MM.1S (cell line): ENCODE measurements at regions not wholly inside any gene's neighbourhood (a gene's known extent, or its start where the extent isn't known, plus 50 kb on each side); places are given as distances from the start of the nearest gene placed in this dataset.

ENCODE experiments used
- DNase-seq: peaks from one replicate; pipeline ENCODE4 v3.0.0-alpha.2; 2015
- H2AFZ ChIP-seq: fragments of 300-600 bp; sonication (generic); 2 replicates; pipeline ENCODE4 v1.6.0; 2016; ENCODE audit warnings: antibody characterized with exemption, low read length
- H3F3A ChIP-seq: fragments of 300-600 bp; sonication (generic); 2 replicates; pipeline ENCODE4 v1.6.1; 2016; ENCODE audit warnings: mild to moderate bottlenecking, antibody characterized with exemption, low read length, moderate library complexity, mixed read lengths; ENCODE audit not compliant: insufficient read depth
- H3K27ac ChIP-seq: fragments of 300-600 bp; sonication (generic); 2 replicates; pipeline ENCODE4 v1.5.1; 2016; ENCODE audit warnings: mild to moderate bottlenecking, low read length
- H3K27me3 ChIP-seq: fragments of 300-600 bp; sonication (generic); replicated peaks from 2 replicates; pipeline ENCODE4 v1.6.0; 2016; ENCODE audit warnings: low read length; ENCODE audit not compliant: insufficient read depth
- H3K36me3 ChIP-seq: fragments of 300-600 bp; sonication (generic); replicated peaks from 2 replicates; pipeline ENCODE4 v1.6.1; 2016; ENCODE audit warnings: mild to moderate bottlenecking, low read length, mixed read lengths; ENCODE audit not compliant: insufficient read depth
- H3K4me1 ChIP-seq: fragments of 300-600 bp; sonication (generic); 2 replicates; pipeline ENCODE4 v1.6.1; 2016; ENCODE audit warnings: low read length, mixed read lengths
- H3K4me2 ChIP-seq: fragments of 300-600 bp; sonication (generic); 2 replicates; pipeline ENCODE4 v1.6.0; 2016; ENCODE audit warnings: low read depth, low read length
- H3K4me3 ChIP-seq: fragments of 300-600 bp; sonication (generic); 2 replicates; pipeline ENCODE4 v1.5.1; 2016; ENCODE audit warnings: low read length, mixed read lengths
- H3K79me2 ChIP-seq: fragments of 300-600 bp; sonication (generic); 2 replicates; pipeline ENCODE4 v1.6.1; 2016; ENCODE audit warnings: mixed run types, low read length, mixed read lengths
- H3K9ac ChIP-seq: fragments of 300-600 bp; sonication (generic); 2 replicates; pipeline ENCODE4 v1.6.1; 2016; ENCODE audit warnings: low read length, mixed read lengths
- H3K9me2 ChIP-seq: fragments of 300-600 bp; sonication (generic); replicated peaks from 2 replicates; pipeline ENCODE4 v1.6.1; 2016; ENCODE audit warnings: mild to moderate bottlenecking, low read length, mixed read lengths; ENCODE audit not compliant: insufficient read depth
- H3K9me3 ChIP-seq: fragments of 300-600 bp; sonication (generic); replicated peaks from 2 replicates; pipeline ENCODE4 v1.6.1; 2016; ENCODE audit warnings: mild to moderate bottlenecking, low read length, mixed read lengths; ENCODE audit not compliant: insufficient read depth
- H4K20me1 ChIP-seq: fragments of 300-600 bp; sonication (generic); 2 replicates; pipeline ENCODE4 v1.6.1; 2016; ENCODE audit warnings: mild to moderate bottlenecking, low read length, moderate library complexity, mixed read lengths; ENCODE audit not compliant: insufficient read depth
- EZH2 ChIP-seq: fragments of 300-600 bp; sonication (generic); optimal IDR thresholded peaks from 2 replicates; pipeline ENCODE3; 2017; ENCODE audit warnings: low read depth, mild to moderate bottlenecking, antibody characterized with exemption, low read length, mixed read lengths
- EZH2phosphoT487 ChIP-seq: fragments of 300-600 bp; sonication (generic); IDR thresholded peaks from 2 replicates; pipeline ENCODE4 v1.6.1; 2018; ENCODE audit warnings: antibody characterized with exemption, low read length
- TF ChIP-seq, protein P1 (sequence below): fragments of 300-600 bp; sonication (generic); IDR thresholded peaks from 2 replicates; pipeline ENCODE4 v1.5.1; 2016; ENCODE audit warnings: antibody characterized with exemption, low read length, mixed read lengths

DNA sequence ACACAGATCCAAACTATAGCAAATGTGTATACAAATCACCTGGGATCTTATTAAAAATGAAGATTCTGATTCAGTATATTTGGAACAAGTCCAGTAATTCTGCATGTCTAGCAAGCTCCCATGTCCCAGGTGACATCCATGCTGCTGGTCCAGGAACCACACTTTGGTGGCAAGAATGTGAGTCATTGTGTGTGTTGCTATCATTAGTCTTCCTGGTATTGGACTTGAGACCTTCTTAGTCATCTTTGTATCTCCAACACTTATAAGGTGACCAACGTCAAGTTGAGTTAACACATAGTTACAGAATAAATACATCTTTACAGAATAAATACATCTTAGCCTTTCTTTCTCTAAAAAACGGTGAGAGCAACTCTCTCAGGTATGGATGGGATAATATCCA, 107.9 kb upstream of the NDUFV2 start:
- H3K4me1 ChIP-seq: no peaks in the 10 kb centered on the region
- no peaks in the 10 kb centered on the region for H3K27me3 ChIP-seq
- no peaks in the 10 kb centered on the region for H3K79me2 ChIP-seq
- H3F3A ChIP-seq: no peaks in the 10 kb centered on the region
- TF ChIP-seq EZH2: no peak
- no peaks in the 10 kb centered on the region for H3K9me3 ChIP-seq
- H3K4me3 ChIP-seq: no peak overlapping the region
- H3K36me3 ChIP-seq: no peaks in the 10 kb centered on the region
- no peak overlapping the region for H3K9ac ChIP-seq
- no peaks in the 10 kb centered on the region for H4K20me1 ChIP-seq
- H3K9me2 ChIP-seq: no peaks in the 10 kb centered on the region
- DNase-seq: no peak
- no peak overlapping the region for H3K27ac ChIP-seq
- no peak overlapping the region for H2AFZ ChIP-seq
- H3K4me2 ChIP-seq: no peak overlapping the region

DNA sequence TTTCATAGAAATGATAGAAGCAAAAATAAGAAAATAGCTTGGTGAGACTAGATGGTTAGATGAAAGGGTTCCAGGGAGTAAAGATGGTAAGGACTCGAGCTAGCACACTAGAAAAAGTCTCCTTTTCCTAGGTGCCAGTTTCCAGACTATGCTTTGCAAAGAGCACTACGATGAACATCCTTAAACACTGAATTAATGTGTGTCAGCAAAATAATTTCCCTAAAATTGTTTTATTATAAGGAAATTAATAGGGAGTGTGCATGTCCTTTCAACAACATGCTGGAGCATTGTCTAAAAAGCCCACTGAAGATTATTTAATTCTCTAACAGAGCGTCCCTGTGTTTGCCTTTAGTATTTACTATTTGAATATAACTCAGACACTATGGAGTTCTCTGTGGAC, 107.4 kb upstream of the NDUFV2 start:
- DNase-seq: no peak
- no peak for TF ChIP-seq EZH2
- no peak for TF ChIP-seq EZH2phosphoT487
- TF ChIP-seq, protein P1, sequence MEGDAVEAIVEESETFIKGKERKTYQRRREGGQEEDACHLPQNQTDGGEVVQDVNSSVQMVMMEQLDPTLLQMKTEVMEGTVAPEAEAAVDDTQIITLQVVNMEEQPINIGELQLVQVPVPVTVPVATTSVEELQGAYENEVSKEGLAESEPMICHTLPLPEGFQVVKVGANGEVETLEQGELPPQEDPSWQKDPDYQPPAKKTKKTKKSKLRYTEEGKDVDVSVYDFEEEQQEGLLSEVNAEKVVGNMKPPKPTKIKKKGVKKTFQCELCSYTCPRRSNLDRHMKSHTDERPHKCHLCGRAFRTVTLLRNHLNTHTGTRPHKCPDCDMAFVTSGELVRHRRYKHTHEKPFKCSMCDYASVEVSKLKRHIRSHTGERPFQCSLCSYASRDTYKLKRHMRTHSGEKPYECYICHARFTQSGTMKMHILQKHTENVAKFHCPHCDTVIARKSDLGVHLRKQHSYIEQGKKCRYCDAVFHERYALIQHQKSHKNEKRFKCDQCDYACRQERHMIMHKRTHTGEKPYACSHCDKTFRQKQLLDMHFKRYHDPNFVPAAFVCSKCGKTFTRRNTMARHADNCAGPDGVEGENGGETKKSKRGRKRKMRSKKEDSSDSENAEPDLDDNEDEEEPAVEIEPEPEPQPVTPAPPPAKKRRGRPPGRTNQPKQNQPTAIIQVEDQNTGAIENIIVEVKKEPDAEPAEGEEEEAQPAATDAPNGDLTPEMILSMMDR: no peak
- H3K36me3 ChIP-seq: no peaks in the 10 kb centered on the region
- H3K9me3 ChIP-seq: no peaks in the 10 kb centered on the region
- no peaks in the 10 kb centered on the region for H3F3A ChIP-seq
- H3K27me3 ChIP-seq: no peaks in the 10 kb centered on the region
- no peak overlapping the region for H3K4me2 ChIP-seq
- H3K27ac ChIP-seq: no peak overlapping the region
- H3K4me1 ChIP-seq: no peaks in the 10 kb centered on the region
- H3K9me2 ChIP-seq: no peaks in the 10 kb centered on the region
- H3K4me3 ChIP-seq: no peak overlapping the region
- H3K9ac ChIP-seq: no peak overlapping the region
- no peaks in the 10 kb centered on the region for H4K20me1 ChIP-seq
- H3K79me2 ChIP-seq: no peaks in the 10 kb centered on the region
- H2AFZ ChIP-seq: no peak overlapping the region

DNA sequence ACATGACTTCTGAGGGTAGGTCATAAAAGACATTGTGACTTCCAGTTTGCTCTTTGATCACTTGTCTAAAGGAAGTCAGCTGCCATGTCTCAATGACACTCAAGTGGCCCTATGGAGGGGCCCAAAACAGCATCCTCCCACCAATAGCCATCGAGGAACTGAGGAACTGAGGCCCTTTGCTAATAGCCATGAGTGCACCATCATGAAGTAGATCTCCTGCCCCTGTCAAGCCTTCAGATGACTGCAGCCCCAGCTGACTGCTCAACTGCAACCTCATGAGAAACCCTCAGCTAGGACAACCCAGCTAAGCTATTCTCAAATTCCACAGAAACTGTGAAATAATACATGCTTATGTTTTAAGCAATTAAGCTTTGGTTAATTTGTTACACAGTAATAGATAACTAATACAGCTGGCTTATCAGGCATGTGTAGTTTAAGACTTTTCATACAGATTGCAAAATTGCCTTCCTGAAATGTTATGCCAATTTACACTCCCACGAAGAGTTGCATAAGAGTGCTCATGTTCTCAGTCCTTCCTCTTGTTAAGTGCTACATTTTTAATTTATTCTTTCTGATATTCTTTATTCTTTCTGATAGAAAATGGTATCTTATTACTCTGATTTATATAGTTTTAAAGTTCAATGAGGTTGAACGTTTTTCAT, 105.6 kb upstream of the NDUFV2 start:
- TF ChIP-seq EZH2phosphoT487 (no peak), EZH2 (no peak)
- TF ChIP-seq, protein P1: no peak
- Histone ChIP-seq H3K27ac (no peak overlapping the region), H3K4me2 (no peak overlapping the region)

DNA sequence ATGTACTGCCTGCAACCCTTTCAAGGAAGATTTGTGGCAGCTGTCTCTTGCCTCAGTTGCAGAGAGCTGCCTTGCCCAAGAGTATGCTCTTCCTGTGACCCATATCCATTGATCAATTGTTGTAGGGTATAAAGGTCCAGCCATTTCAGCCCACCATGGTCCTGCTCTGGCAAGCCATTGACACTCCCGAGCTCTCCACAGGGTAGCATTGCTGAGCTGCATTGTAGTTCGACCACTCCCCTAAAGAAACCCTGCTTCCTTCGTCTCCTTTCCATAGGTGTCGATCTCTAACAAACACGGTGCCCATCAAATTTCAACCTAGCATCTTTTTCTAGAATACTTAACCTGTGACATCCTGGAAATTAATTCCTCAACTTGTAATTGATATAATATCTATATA, 104.9 kb upstream of the NDUFV2 start:
- TF ChIP-seq, protein P1: no peak
- no peak for TF ChIP-seq EZH2
- no peak for TF ChIP-seq EZH2phosphoT487
- Histone ChIP-seq H3K27ac (no peak overlapping the region), H3K27me3 (no peaks in the 10 kb centered on the region), H4K20me1 (no peaks in the 10 kb centered on the region), H3K4me2 (no peak overlapping the region), H3K36me3 (no peaks in the 10 kb centered on the region), H3K4me3 (no peak overlapping the region), H3K9me3 (no peaks in the 10 kb centered on the region), H3F3A (no peaks in the 10 kb centered on the region), H3K9me2 (no peaks in the 10 kb centered on the region), H3K4me1 (no peaks in the 10 kb centered on the region), H3K79me2 (no peaks in the 10 kb centered on the region), H3K9ac (no peak overlapping the region), H2AFZ (no peak overlapping the region)
- no peak for DNase-seq

More for the DNA sequence above, 105.6 kb upstream of the NDUFV2 start:
- H3K9ac ChIP-seq: no peak overlapping the region
- DNase-seq: no peak
- H3K4me1 ChIP-seq: no peaks in the 10 kb centered on the region
- no peak overlapping the region for H2AFZ ChIP-seq
- no peaks in the 10 kb centered on the region for H3K27me3 ChIP-seq
- no peaks in the 10 kb centered on the region for H3F3A ChIP-seq
- H4K20me1 ChIP-seq: no peaks in the 10 kb centered on the region
- no peaks in the 10 kb centered on the region for H3K9me2 ChIP-seq
- H3K9me3 ChIP-seq: no peaks in the 10 kb centered on the region
- no peaks in the 10 kb centered on the region for H3K79me2 ChIP-seq
- no peak overlapping the region for H3K4me3 ChIP-seq
- H3K36me3 ChIP-seq: no peaks in the 10 kb centered on the region
